ENCODE measurements at regions not wholly inside any gene's neighbourhood (a gene's known extent, or its start where the extent isn't known, plus 50 kb on each side); places are given as distances from the start of the nearest gene placed in this dataset.

GRCh38 chr3:13233487-13234485 lies 160.6 kb upstream of the IQSEC1 start:
- intact Hi-C loops (cut with micrococcal nuclease; ENCODE audit: unreplicated experiment): loop anchor here (10.0 kb wide), 2 partner anchors 139 to 221 kb away; no protein-coding TSS in a partner anchor
- H2AFZ ChIP-seq (ENCODE audit: low read length): peak overlapping the region; percentile 59
- CTCF ChIA-PET (ENCODE audit: unreplicated experiment): no interaction called here
- no peaks in the 10 kb centered on the region for H3K9me3 ChIP-seq (ENCODE audit: low read length)
- H4K20me1 ChIP-seq (ENCODE audit: insufficient read depth, low read length): no peaks in the 10 kb centered on the region
- H3K9me2 ChIP-seq (ENCODE audit: insufficient read depth, low read length): no peaks in the 10 kb centered on the region
- peaks cover 49% of the 10 kb centered on the region for H3K4me1 ChIP-seq (ENCODE audit: insufficient read depth, low read length, poor library complexity, severe bottlenecking)
- H3K4me2 ChIP-seq (ENCODE audit: low read length): peak overlapping the region; percentile 62
- POLR2A ChIA-PET: no interaction called here
- DNase-seq (ENCODE audit: low spot score): peak; percentile 43
- H3K36me3 ChIP-seq (ENCODE audit: insufficient read depth, low read length): no peaks in the 10 kb centered on the region
- no peak for TF ChIP-seq EZH2phosphoT487 (IDR thresholded peaks at IDR 0.05; ENCODE audit: borderline replicate concordance, low read depth, low read length)
- TF ChIP-seq CTCF (conservative IDR thresholded peaks at IDR 0.05; ENCODE audit: low read length): no peak
- no TSS peak for BruUV-seq (replicated peaks)
- H3K79me2 ChIP-seq (ENCODE audit: insufficient read depth, low read depth, low read length): no peaks in the 10 kb centered on the region
- H3K4me3 ChIP-seq (ENCODE audit: low read depth, low read length, poor library complexity, severe bottlenecking): no peak overlapping the region
- no peak overlapping the region for H3K27ac ChIP-seq (ENCODE audit: low read depth, low read length, poor library complexity, severe bottlenecking)

- Histone ChIP-seq H3K79me2 (ENCODE audit: insufficient read depth, low read depth, low read length) (no peaks in the 10 kb centered on the region), H3K9me3 (ENCODE audit: low read length) (no peaks in the 10 kb centered on the region), H3K27ac (ENCODE audit: low read depth, low read length, poor library complexity, severe bottlenecking) (no peak overlapping the region), H3K4me3 (ENCODE audit: low read depth, low read length, poor library complexity, severe bottlenecking) (no peak overlapping the region), H4K20me1 (ENCODE audit: insufficient read depth, low read length) (no peaks in the 10 kb centered on the region), H3K4me2 (ENCODE audit: low read length) (no peak overlapping the region), H3K36me3 (ENCODE audit: insufficient read depth, low read length) (no peaks in the 10 kb centered on the region), H2AFZ (ENCODE audit: low read length) (no peak overlapping the region), H3K9me2 (ENCODE audit: insufficient read depth, low read length) (no peaks in the 10 kb centered on the region), H3K4me1 (ENCODE audit: insufficient read depth, low read length, poor library complexity, severe bottlenecking) (peaks cover 45% of the 10 kb centered on the region)
- intact Hi-C loops (cut with micrococcal nuclease; ENCODE audit: unreplicated experiment): loop anchor here (10.0 kb wide), 2 partner anchors 137 to 223 kb away; no protein-coding TSS in a partner anchor
- TF ChIP-seq CTCF (conservative IDR thresholded peaks at IDR 0.05; ENCODE audit: low read length): no peak
- TF ChIP-seq EZH2phosphoT487 (IDR thresholded peaks at IDR 0.05; ENCODE audit: borderline replicate concordance, low read depth, low read length): no peak
- ChIA-PET POLR2A (no interaction called here), CTCF (ENCODE audit: unreplicated experiment) (no interaction called here)
- no peak for DNase-seq (ENCODE audit: low spot score)
- no TSS peak for BruUV-seq (replicated peaks)
Observed at GRCh38 chr3:13231781-13232666, 158.8 kb upstream of the IQSEC1 start.

Measured in OCI-LY7 (cell line).